Frontal cortex (tissue), 3 donors: ENCODE measurements at regions not wholly inside any gene's neighbourhood (a gene's known extent, or its start where the extent isn't known, plus 50 kb on each side); places are given as distances from the start of the nearest gene placed in this dataset.
"Not testable (repeated sequence)": the region's sequence is repeated elsewhere in the genome, so short reads cannot be mapped to it uniquely, and the experiment has no call there.

Experiments
- DNase-seq, 2 donors: peaks; one replicate each; pipeline ENCODE4 v3.0.0; 2012; ENCODE audit warnings: low spot score in 2 of 2
- FAIRE-seq: peaks from 2 replicates; lab custom pipeline; 2012; peaks lifted over from hg19 to GRCh38; lab: Jason Lieb, UNC
- donor health status: control.
- donor health status: control.
- donor health status: control.

- DNase-seq (no peak), FAIRE-seq (no peak)
Measured at GRCh38 chr3:165523801-165524200, 313.4 kb downstream of the BCHE start.

GRCh38 chr3:165522386-165522785 is 314.8 kb downstream of the BCHE start:
- no peak for DNase-seq
- no peak for FAIRE-seq

- FAIRE-seq (no peak), DNase-seq (no peak)
Measured at GRCh38 chr3:165521131-165521871, 315.9 kb downstream of the BCHE start.

GRCh38 chr3:165519687-165520086 is 317.5 kb downstream of the BCHE start:
- DNase-seq (no peak), FAIRE-seq (no peak)

- no peak for DNase-seq
- FAIRE-seq: no peak
Measured at GRCh38 chr3:165518346-165518745, 318.9 kb downstream of the BCHE start.

GRCh38 chr3:165513715-165514701 is 317.8 kb upstream of the SLITRK3 start:
- DNase-seq (no peak), FAIRE-seq (no peak)

GRCh38 chr3:165507576-165507975 is 311.4 kb upstream of the SLITRK3 start:
- no peak for DNase-seq
- no peak for FAIRE-seq

GRCh38 chr3:165507060-165507459 is 310.9 kb upstream of the SLITRK3 start:
- FAIRE-seq: no peak

GRCh38 chr3:165505657-165506056 is 309.5 kb upstream of the SLITRK3 start:
- DNase-seq (no peak), FAIRE-seq (no peak)

More at GRCh38 chr3:165507060-165507459, 310.9 kb upstream of the SLITRK3 start:
- no peak for DNase-seq

GRCh38 chr3:165504554-165504953 is 308.4 kb upstream of the SLITRK3 start:
- DNase-seq (no peak), FAIRE-seq (no peak)

- DNase-seq: no peak
- FAIRE-seq: no peak
Measured at GRCh38 chr3:165503825-165504224, 307.6 kb upstream of the SLITRK3 start.

GRCh38 chr3:165503346-165503745 is 307.2 kb upstream of the SLITRK3 start:
- FAIRE-seq: no peak

GRCh38 chr3:165502707-165503106 is 306.5 kb upstream of the SLITRK3 start:
- DNase-seq (no peak), FAIRE-seq (no peak)

More at GRCh38 chr3:165503346-165503745, 307.2 kb upstream of the SLITRK3 start:
- DNase-seq: no peak

- not testable (repeated sequence) for FAIRE-seq
Measured at GRCh38 chr3:165498742-165499141, 302.6 kb upstream of the SLITRK3 start.

GRCh38 chr3:165491487-165491886 is 295.3 kb upstream of the SLITRK3 start:
- DNase-seq (no peak), FAIRE-seq (no peak)

More at GRCh38 chr3:165498742-165499141, 302.6 kb upstream of the SLITRK3 start:
- not testable (repeated sequence) for DNase-seq

- FAIRE-seq: no peak
- DNase-seq: no peak
Measured at GRCh38 chr3:165476399-165477060, 280.3 kb upstream of the SLITRK3 start.

GRCh38 chr3:165466856-165467255 is 270.7 kb upstream of the SLITRK3 start:
- FAIRE-seq: no peak
- DNase-seq: no peak

- FAIRE-seq: no peak
Measured at GRCh38 chr3:165464736-165465135, 268.6 kb upstream of the SLITRK3 start.

GRCh38 chr3:165463531-165463930 is 267.3 kb upstream of the SLITRK3 start:
- FAIRE-seq (no peak), DNase-seq (no peak)

More at GRCh38 chr3:165464736-165465135, 268.6 kb upstream of the SLITRK3 start:
- no peak for DNase-seq
